Activated CD4-positive, alpha-beta memory T cell treated with anti-CD3 and anti-CD28 coated beads, Interleukin-2, amount 10 ng/mL, durations not matched to agents 7 days and 5 days (primary cell): ENCODE measurements at regions not wholly inside any gene's neighbourhood (a gene's known extent, or its start where the extent isn't known, plus 50 kb on each side); places are given as distances from the start of the nearest gene placed in this dataset.
"Not testable (repeated sequence)": the region's sequence is repeated elsewhere in the genome, so short reads cannot be mapped to it uniquely, and the experiment has no call there.

Source experiments
- CTCF ChIA-PET: fragments of 350-600 bp; sonication (Branson Sonifier 250); formaldehyde crosslinking; loops from one replicate; lab custom pipeline; 2021; ENCODE audit warnings: antibody characterized with exemption, inconsistent platforms; lab: Charles Lee
- POLR2A ChIA-PET: fragments of 350-600 bp; sonication (Branson Sonifier 250); formaldehyde crosslinking; loops from one replicate; lab custom pipeline; 2021; ENCODE audit warnings: antibody characterized with exemption; lab: Charles Lee
- DNase-seq: peaks from one replicate; pipeline ENCODE4 v3.0.0-alpha.2; 2020
- H3K27ac Mint-ChIP-seq: one replicate; pipeline ENCODE4 v1.8.0; 2021; ENCODE audit warnings: mild to moderate bottlenecking, mixed read lengths
- H3K27me3 Mint-ChIP-seq: one replicate; pipeline ENCODE4 v1.8.0; 2021; ENCODE audit warnings: mixed read lengths
- H3K36me3 Mint-ChIP-seq: one replicate; pipeline ENCODE4 v1.8.0; 2021; ENCODE audit warnings: low read depth, mixed read lengths
- H3K4me1 Mint-ChIP-seq: one replicate; pipeline ENCODE4 v1.8.0; 2021; ENCODE audit warnings: mixed read lengths
- H3K4me3 Mint-ChIP-seq: one replicate; pipeline ENCODE4 v1.8.0; 2021; ENCODE audit warnings: mild to moderate bottlenecking, mixed read lengths
- H3K9me3 Mint-ChIP-seq: one replicate; pipeline ENCODE4 v1.8.0; 2021; ENCODE audit warnings: mixed read lengths

DNA sequence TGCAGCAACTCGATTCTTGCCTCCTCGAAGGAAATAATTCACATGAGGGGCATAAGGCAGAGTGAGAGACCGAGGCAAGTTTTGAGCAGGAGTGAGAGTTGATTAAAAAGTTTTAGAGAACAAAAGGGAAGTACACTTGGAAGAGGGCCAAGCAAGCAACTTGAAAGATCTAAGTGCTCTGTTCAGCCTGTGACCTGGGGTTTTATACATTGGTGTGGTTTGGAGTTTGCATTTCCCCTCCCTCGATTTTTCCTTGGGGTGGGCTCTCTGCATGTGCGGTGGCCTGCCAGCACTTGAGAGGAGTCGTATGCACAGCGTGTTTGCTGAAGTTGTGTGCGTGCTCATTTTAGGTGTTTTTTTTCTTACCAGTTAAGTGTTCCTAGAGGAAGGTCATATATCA, 356.4 kb downstream of the KLHL4 start:
- no peak for DNase-seq
- ChIA-PET POLR2A (no interaction called here), CTCF (no interaction called here)
- Mint-ChIP-seq H3K36me3 (no peaks in the 10 kb centered on the region), H3K9me3 (no peaks in the 10 kb centered on the region), H3K4me3 (no peak overlapping the region), H3K4me1 (peaks cover 3% of the 10 kb centered on the region), H3K27ac (no peak overlapping the region), H3K27me3 (no peaks in the 10 kb centered on the region)

- Mint-ChIP-seq H3K4me1 (no peaks in the 10 kb centered on the region), H3K27me3 (no peaks in the 10 kb centered on the region), H3K9me3 (no peaks in the 10 kb centered on the region), H3K36me3 (no peaks in the 10 kb centered on the region), H3K27ac (no peak overlapping the region), H3K4me3 (no peak overlapping the region)
- POLR2A ChIA-PET, result no interaction called here
- CTCF ChIA-PET, result no interaction called here
- DNase-seq, result no peak
These were observed 361.3 kb downstream of the KLHL4 start for GRCh38 chrX:87878926-87879325.

DNA sequence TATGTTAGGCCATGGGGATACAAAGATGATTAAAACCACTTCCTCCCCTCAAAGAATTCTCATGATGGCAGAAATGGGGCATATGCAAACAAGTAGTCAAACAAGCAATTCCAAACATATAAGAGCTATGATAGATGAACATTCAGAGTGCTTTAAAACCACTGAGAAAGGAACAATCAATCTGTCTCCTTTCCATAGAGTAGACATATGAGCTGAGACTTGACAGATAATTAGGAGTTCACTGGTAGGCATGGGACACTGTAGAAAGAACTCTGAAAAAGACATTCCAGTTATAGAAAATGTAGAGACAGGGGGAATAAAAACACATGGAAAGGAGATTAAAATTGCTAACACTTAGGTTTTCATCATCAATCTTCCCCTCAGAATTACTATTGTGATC, 372.8 kb downstream of the KLHL4 start:
- Mint-ChIP-seq H3K4me3 (no peak overlapping the region), H3K27ac (no peak overlapping the region), H3K36me3 (no peaks in the 10 kb centered on the region), H3K4me1 (no peaks in the 10 kb centered on the region), H3K27me3 (no peaks in the 10 kb centered on the region), H3K9me3 (no peaks in the 10 kb centered on the region)
- ChIA-PET CTCF (no interaction called here), POLR2A (no interaction called here)
- no peak for DNase-seq

- no peaks in the 10 kb centered on the region for H3K9me3 Mint-ChIP-seq
- CTCF ChIA-PET, result no interaction called here
- no peak overlapping the region for H3K27ac Mint-ChIP-seq
- H3K4me3 Mint-ChIP-seq, result no peak overlapping the region
- no peaks in the 10 kb centered on the region for H3K27me3 Mint-ChIP-seq
- DNase-seq, result no peak
- H3K36me3 Mint-ChIP-seq, result no peaks in the 10 kb centered on the region
- POLR2A ChIA-PET, result no interaction called here
- H3K4me1 Mint-ChIP-seq, result no peaks in the 10 kb centered on the region
These were observed 377.8 kb downstream of the KLHL4 start for GRCh38 chrX:87895421-87895820.

DNA sequence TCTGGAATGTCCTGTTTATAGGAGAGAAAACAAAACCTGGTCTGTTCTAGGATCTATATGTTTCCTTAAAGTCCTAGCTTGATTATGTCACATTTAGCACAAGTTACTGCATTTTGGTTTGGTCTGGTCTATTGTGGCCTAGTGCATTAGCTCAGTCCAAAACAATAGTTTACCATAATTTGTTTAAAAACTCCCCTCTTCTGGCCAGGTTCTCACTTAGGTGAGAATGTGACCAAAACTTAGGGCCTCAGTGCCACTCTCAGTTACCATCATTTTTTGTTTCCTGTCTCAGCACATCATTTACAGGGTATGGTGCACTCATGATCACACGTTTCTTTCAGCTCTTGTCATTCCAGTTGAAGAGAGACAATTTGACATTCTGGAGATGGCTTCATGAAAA, 378.5 kb downstream of the KLHL4 start:
- POLR2A ChIA-PET, result no interaction called here
- no peak overlapping the region for H3K27ac Mint-ChIP-seq
- H3K27me3 Mint-ChIP-seq, result no peaks in the 10 kb centered on the region
- no peak for DNase-seq
- no peaks in the 10 kb centered on the region for H3K4me1 Mint-ChIP-seq
- no peak overlapping the region for H3K4me3 Mint-ChIP-seq
- no peaks in the 10 kb centered on the region for H3K9me3 Mint-ChIP-seq
- no peaks in the 10 kb centered on the region for H3K36me3 Mint-ChIP-seq
- CTCF ChIA-PET, result no interaction called here

GRCh38 chrX:87900320-87900908, 382.8 kb downstream of the KLHL4 start:
- H3K27me3 Mint-ChIP-seq, result no peaks in the 10 kb centered on the region
- CTCF ChIA-PET, result no interaction called here
- H3K36me3 Mint-ChIP-seq, result no peaks in the 10 kb centered on the region
- no peaks in the 10 kb centered on the region for H3K9me3 Mint-ChIP-seq
- H3K4me1 Mint-ChIP-seq, result no peaks in the 10 kb centered on the region
- no peak overlapping the region for H3K4me3 Mint-ChIP-seq
- POLR2A ChIA-PET, result no interaction called here
- no peak overlapping the region for H3K27ac Mint-ChIP-seq
- DNase-seq, result no peak

DNA sequence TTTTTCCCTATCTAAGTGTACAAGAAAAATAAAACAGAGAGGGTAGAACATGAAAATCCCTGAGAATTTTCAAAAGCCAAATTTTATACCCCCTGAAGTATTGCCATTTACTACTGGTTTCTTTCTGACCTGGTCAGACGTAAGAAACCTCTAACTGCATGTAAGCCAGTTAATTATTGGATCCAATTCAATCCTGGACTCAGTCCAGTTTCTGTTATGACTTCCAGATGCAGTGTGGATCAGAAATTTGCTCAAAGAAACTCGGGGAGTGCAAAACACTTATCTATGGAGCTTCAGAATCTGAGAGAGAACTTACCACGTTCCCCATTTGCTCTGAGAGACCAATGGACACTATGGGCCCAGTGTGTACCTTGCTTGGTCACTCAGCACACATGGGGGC, 383.5 kb downstream of the KLHL4 start:
- Mint-ChIP-seq H3K9me3 (no peaks in the 10 kb centered on the region), H3K27ac (no peak overlapping the region), H3K36me3 (no peaks in the 10 kb centered on the region), H3K4me3 (no peak overlapping the region), H3K4me1 (no peaks in the 10 kb centered on the region), H3K27me3 (no peaks in the 10 kb centered on the region)
- CTCF ChIA-PET, result no interaction called here
- no peak for DNase-seq
- POLR2A ChIA-PET, result no interaction called here

DNA sequence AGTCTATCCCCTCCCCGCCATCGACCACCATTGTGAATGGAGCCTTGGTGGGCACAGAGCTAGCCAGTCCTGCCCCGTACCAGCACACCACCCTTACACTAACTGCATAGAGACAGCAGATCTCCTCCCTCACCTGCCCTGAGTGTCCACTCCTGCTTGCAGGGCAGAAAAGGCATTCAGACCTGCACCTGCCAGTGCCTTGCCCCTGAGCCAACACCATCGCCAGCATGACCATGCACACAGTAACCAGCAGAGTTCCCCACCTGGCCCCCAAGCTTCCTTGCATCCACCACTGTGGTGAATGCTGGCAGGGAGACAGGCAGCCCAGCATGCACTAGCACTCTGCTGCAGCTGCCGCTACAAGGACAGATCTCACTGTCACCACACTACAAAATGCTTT, 397.1 kb downstream of the KLHL4 start:
- H3K4me1 Mint-ChIP-seq, result no peaks in the 10 kb centered on the region
- H3K9me3 Mint-ChIP-seq, result no peaks in the 10 kb centered on the region
- no peak overlapping the region for H3K27ac Mint-ChIP-seq
- no peak for DNase-seq
- no peaks in the 10 kb centered on the region for H3K27me3 Mint-ChIP-seq
- CTCF ChIA-PET, result no interaction called here
- POLR2A ChIA-PET, result no interaction called here
- H3K36me3 Mint-ChIP-seq, result no peaks in the 10 kb centered on the region
- H3K4me3 Mint-ChIP-seq, result no peak overlapping the region

DNA sequence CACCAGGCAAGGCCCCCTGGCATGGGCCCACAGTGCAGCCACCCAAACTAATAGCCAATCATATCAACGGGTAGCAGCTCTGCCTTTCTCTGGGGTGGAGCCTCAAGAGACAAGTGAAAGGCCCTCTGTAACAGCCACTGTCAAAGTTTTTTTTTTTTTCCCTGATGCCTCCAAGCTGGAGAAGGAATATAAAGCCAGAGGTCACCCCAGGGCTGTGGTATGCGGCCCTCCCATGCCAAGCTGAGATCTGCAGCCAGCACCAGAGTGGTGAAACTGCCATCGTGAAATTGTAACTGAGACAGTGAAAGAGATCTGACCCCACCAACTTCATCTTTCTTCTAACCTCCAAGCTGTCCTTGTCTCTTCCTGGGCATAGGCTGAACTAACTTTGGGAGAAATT, 407.0 kb downstream of the KLHL4 start:
- no peaks in the 10 kb centered on the region for H3K9me3 Mint-ChIP-seq
- DNase-seq, result no peak
- H3K27me3 Mint-ChIP-seq, result no peaks in the 10 kb centered on the region
- CTCF ChIA-PET, result no interaction called here
- no peaks in the 10 kb centered on the region for H3K4me1 Mint-ChIP-seq
- H3K4me3 Mint-ChIP-seq, result no peak overlapping the region
- H3K36me3 Mint-ChIP-seq, result no peaks in the 10 kb centered on the region
- no peak overlapping the region for H3K27ac Mint-ChIP-seq
- POLR2A ChIA-PET, result no interaction called here

DNA sequence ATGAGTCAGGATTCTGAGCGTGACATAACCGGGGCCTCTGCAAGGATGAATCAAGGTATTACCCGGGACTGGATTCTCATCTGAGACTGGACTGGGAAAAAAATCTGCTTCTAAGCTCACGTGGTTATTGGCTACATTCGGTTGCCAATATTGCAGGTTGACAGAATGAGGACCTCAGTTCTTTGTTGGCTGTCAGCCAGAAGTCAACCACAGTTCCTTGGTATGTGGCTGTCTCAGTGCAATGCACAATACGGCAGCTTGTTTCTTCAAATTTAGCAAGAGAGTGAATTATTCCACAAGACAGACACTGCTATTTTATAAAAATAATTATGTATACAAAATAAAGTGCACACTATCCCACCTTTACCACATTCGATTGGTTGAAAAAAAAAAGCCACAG, 424.2 kb downstream of the KLHL4 start:
- Mint-ChIP-seq H3K4me3 (no peak overlapping the region), H3K36me3 (no peaks in the 10 kb centered on the region), H3K27me3 (no peaks in the 10 kb centered on the region), H3K27ac (no peak overlapping the region), H3K4me1 (no peaks in the 10 kb centered on the region), H3K9me3 (no peaks in the 10 kb centered on the region)
- POLR2A ChIA-PET, result no interaction called here
- DNase-seq, result no peak
- CTCF ChIA-PET, result no interaction called here

GRCh38 chrX:87961471-87961870, 443.9 kb downstream of the KLHL4 start:
- CTCF ChIA-PET, result no interaction called here
- Mint-ChIP-seq H3K4me3 (no peak overlapping the region), H3K4me1 (no peaks in the 10 kb centered on the region), H3K36me3 (no peaks in the 10 kb centered on the region), H3K9me3 (no peaks in the 10 kb centered on the region), H3K27ac (no peak overlapping the region), H3K27me3 (no peaks in the 10 kb centered on the region)
- POLR2A ChIA-PET, result no interaction called here
- DNase-seq, result no peak

DNA sequence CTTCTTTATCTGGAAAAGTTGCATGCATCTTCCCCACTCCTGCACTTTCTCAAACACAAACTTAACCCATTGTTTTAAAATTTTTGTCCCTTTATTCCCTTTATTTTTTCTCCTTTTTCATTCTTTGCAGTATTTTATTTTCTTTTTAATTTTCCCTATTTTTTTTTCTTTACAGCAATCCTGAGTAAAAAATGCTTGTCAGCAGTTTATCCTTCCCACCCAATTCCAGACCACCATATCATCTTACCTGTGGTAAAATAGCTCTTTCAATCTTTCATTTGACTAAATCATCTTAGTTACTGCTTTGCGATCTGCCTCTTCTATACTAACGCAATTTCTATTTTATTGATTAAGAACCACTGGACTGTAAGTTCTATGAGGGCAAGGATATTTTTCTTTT, 450.5 kb downstream of the KLHL4 start:
- Mint-ChIP-seq H3K4me3 (no peak overlapping the region), H3K4me1 (no peaks in the 10 kb centered on the region), H3K27ac (no peak overlapping the region), H3K36me3 (no peaks in the 10 kb centered on the region), H3K27me3 (no peaks in the 10 kb centered on the region), H3K9me3 (no peaks in the 10 kb centered on the region)
- POLR2A ChIA-PET, result no interaction called here
- no peak for DNase-seq
- CTCF ChIA-PET, result no interaction called here

DNA sequence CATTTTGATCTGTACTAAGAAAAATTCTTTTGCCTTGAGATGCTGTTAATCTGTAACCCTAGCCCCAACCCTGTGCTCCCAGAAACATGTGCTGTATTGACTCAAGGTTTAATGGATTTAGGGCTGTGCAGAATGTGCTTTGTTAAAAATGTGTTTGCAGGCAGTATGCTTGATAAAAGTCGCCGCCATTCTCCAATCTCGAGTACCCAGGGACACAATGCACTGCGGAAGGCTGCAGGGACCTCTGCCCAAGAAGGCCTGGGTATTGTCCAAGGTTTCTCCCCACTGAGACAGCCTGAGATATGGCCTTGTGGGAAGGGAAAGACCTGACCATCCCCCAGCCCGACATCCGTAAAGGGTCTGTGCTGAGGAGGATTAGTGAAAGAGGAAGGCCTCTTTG, 454.5 kb downstream of the KLHL4 start:
- H3K9me3 Mint-ChIP-seq, DNase-seq, H3K27me3 Mint-ChIP-seq, H3K27ac Mint-ChIP-seq, H3K36me3 Mint-ChIP-seq, POLR2A ChIA-PET, H3K4me1 Mint-ChIP-seq, H3K4me3 Mint-ChIP-seq, CTCF ChIA-PET: not testable (repeated sequence)

DNA sequence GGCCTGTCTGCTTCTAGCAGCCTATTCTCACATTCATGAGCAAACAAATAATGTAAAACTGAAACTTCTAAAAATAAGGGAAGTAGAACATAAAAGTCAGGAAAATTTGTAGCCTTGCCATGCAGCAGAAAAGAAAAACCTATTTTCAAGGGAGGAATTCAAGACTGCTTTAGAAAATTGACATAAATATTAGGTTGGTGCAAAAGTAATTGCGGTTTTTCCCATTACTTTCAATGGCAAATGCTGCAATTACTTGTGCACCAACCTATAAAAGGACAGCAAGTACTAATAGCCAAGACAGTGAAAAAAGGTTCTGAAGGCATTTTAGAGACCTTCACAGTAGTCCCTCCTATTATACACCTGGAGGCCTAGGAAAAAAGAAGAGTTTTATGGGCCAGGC, 457.8 kb downstream of the KLHL4 start:
- H3K4me1 Mint-ChIP-seq, result no peaks in the 10 kb centered on the region
- CTCF ChIA-PET, result no interaction called here
- POLR2A ChIA-PET, result no interaction called here
- DNase-seq, result no peak
- no peak overlapping the region for H3K27ac Mint-ChIP-seq
- H3K9me3 Mint-ChIP-seq, result no peaks in the 10 kb centered on the region
- H3K27me3 Mint-ChIP-seq, result no peaks in the 10 kb centered on the region
- H3K36me3 Mint-ChIP-seq, result no peaks in the 10 kb centered on the region
- no peak overlapping the region for H3K4me3 Mint-ChIP-seq

DNA sequence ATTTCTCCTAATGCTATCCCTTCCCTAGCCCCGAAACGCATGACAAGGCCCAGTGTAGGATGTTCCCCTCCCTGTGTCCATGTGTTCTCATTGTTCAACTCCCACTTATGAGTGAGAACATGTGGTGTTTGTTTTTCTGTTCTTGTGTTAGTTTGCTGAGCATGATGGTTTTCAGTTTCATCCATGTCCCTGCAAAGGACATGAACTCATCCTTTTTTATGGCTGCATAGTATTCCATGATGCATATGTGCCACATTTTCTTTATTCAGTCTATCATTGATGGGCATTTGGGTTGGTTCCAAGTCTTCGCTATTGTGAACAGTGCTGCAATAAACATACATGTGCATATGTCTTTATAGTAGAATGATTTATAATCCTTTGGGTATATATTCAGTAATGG, 490.3 kb downstream of the KLHL4 start:
- POLR2A ChIA-PET, H3K36me3 Mint-ChIP-seq, H3K27me3 Mint-ChIP-seq, H3K4me3 Mint-ChIP-seq, H3K27ac Mint-ChIP-seq, CTCF ChIA-PET, DNase-seq, H3K4me1 Mint-ChIP-seq, H3K9me3 Mint-ChIP-seq: not testable (repeated sequence)
